ENCODE measurements at regions not wholly inside any gene's neighbourhood (a gene's known extent, or its start where the extent isn't known, plus 50 kb on each side); places are given as distances from the start of the nearest gene placed in this dataset.

GRCh38 chr18:55821219-55821618, 233.2 kb upstream of the TCF4 start:
- H3K36me3 ChIP-seq (ENCODE audit: control insufficient read depth, insufficient read depth, low read length), result no peaks in the 10 kb centered on the region
- 6% methylated on average over 2 of the region's 2 CpGs for WGBS (ENCODE audit: insufficient coverage, low coverage, missing lambda C conversion rate)
- H3K4me2 ChIP-seq (ENCODE audit: insufficient read depth, low read length), result no peak overlapping the region
- ATAC-seq, result no peak
- intact Hi-C loops (cut with micrococcal nuclease) (no loop called here), in situ Hi-C loops (cut with MboI) (no loop called here)
- H3K27me3 ChIP-seq (ENCODE audit: control insufficient read depth in 2 of 2, insufficient read depth in 2 of 2, low read length in 2 of 2), result no peaks in the 10 kb centered on the region
- no TSS peak for BruUV-seq (replicated peaks)
- CTCF ChIA-PET (ENCODE audit: low intra/inter-chr PET ratio), result no interaction called here
- no peak for DNase-seq (ENCODE audit: extremely low read depth in 1 of 4, low spot score in 3 of 4)
- POLR2A ChIA-PET, result no interaction called here
- H3K27ac ChIP-seq (ENCODE audit: extremely low read depth, low read depth, low read length), result no peak overlapping the region
- H3K9me3 ChIP-seq (replicated peaks; ENCODE audit: control insufficient read depth, insufficient read depth, low read depth, low read length), result no peaks in the 10 kb centered on the region
- H3K9ac ChIP-seq (ENCODE audit: insufficient read depth in 1 of 2, low read depth in 2 of 2, low read length in 2 of 2), result no peak overlapping the region
- H3K9me1 ChIP-seq (ENCODE audit: control insufficient read depth, insufficient read depth, low read length), result no peaks in the 10 kb centered on the region
- no peaks in the 10 kb centered on the region for H4K20me1 ChIP-seq (replicated peaks; ENCODE audit: control insufficient read depth, insufficient read depth, low read length)
- H3K4me3 ChIP-seq, result no peak overlapping the region
- H2AFZ ChIP-seq (ENCODE audit: low read depth, low read length), result no peak overlapping the region
- no peaks in the 10 kb centered on the region for H3K79me2 ChIP-seq (ENCODE audit: control insufficient read depth, insufficient read depth, low read length)
- no peaks in the 10 kb centered on the region for H3K4me1 ChIP-seq (replicated peaks in 1 of 2; ENCODE audit: control insufficient read depth in 2 of 2, insufficient read depth in 2 of 2, low read length in 2 of 2)
- FAIRE-seq, result no peak
- TF ChIP-seq SIN3B (IDR thresholded peaks at IDR 0.05; ENCODE audit: low read depth) (no peak), HDGF (IDR thresholded peaks at IDR 0.05) (no peak), ETV6 (IDR thresholded peaks at IDR 0.05; ENCODE audit: borderline replicate concordance in 1 of 2, low read depth in 2 of 2, low read length in 1 of 2) (no peak), ETV6 (CRISPR knock-in tag; IDR thresholded peaks at IDR 0.05; ENCODE audit: borderline replicate concordance) (no peak), GABPB2 (CRISPR knock-in tag; conservative IDR thresholded peaks at IDR 0.05) (no peak), ZFP30 (CRISPR knock-in tag; IDR thresholded peaks at IDR 0.05; ENCODE audit: borderline replicate concordance) (no peak), MBD2 (IDR thresholded peaks at IDR 0.05; ENCODE audit: borderline replicate concordance, low read depth) (no peak), PHB2 (IDR thresholded peaks at IDR 0.05; ENCODE audit: low read depth) (no peak), MYBL2 (IDR thresholded peaks at IDR 0.05; ENCODE audit: low read depth) (no peak), MYBL2 (CRISPR knock-in tag; IDR thresholded peaks at IDR 0.05; ENCODE audit: borderline replicate concordance) (no peak), MIER1 (IDR thresholded peaks at IDR 0.05; ENCODE audit: low read depth) (no peak), RHOXF2B (CRISPR knock-in tag; conservative IDR thresholded peaks at IDR 0.05) (no peak), CHD2 (IDR thresholded peaks at IDR 0.05; ENCODE audit: low read depth, low read length) (no peak)
- TF ChIP-seq, protein P1, sequence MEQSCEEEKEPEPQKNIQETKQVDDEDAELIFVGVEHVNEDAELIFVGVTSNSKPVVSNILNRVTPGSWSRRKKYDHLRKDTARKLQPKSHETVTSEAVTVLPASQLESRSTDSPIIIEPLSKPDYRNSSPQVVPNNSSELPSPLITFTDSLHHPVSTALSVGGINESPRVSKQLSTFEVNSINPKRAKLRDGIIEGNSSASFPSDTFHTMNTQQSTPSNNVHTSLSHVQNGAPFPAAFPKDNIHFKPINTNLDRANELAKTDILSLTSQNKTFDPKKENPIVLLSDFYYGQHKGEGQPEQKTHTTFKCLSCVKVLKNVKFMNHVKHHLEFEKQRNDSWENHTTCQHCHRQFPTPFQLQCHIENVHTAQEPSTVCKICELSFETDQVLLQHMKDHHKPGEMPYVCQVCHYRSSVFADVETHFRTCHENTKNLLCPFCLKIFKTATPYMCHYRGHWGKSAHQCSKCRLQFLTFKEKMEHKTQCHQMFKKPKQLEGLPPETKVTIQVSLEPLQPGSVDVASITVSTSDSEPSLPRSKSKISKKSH (CRISPR knock-in tag; IDR thresholded peaks at IDR 0.05), result no peak
- TF ChIP-seq, protein P2, sequence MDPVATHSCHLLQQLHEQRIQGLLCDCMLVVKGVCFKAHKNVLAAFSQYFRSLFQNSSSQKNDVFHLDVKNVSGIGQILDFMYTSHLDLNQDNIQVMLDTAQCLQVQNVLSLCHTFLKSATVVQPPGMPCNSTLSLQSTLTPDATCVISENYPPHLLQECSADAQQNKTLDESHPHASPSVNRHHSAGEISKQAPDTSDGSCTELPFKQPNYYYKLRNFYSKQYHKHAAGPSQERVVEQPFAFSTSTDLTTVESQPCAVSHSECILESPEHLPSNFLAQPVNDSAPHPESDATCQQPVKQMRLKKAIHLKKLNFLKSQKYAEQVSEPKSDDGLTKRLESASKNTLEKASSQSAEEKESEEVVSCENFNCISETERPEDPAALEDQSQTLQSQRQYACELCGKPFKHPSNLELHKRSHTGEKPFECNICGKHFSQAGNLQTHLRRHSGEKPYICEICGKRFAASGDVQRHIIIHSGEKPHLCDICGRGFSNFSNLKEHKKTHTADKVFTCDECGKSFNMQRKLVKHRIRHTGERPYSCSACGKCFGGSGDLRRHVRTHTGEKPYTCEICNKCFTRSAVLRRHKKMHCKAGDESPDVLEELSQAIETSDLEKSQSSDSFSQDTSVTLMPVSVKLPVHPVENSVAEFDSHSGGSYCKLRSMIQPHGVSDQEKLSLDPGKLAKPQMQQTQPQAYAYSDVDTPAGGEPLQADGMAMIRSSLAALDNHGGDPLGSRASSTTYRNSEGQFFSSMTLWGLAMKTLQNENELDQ (CRISPR knock-in tag; IDR thresholded peaks at IDR 0.05; ENCODE audit: borderline replicate concordance), result no peak
- TF ChIP-seq, protein P3, sequence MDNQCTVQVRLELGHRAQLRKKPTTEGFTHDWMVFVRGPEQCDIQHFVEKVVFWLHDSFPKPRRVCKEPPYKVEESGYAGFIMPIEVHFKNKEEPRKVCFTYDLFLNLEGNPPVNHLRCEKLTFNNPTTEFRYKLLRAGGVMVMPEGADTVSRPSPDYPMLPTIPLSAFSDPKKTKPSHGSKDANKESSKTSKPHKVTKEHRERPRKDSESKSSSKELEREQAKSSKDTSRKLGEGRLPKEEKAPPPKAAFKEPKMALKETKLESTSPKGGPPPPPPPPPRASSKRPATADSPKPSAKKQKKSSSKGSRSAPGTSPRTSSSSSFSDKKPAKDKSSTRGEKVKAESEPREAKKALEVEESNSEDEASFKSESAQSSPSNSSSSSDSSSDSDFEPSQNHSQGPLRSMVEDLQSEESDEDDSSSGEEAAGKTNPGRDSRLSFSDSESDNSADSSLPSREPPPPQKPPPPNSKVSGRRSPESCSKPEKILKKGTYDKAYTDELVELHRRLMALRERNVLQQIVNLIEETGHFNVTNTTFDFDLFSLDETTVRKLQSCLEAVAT (IDR thresholded peaks at IDR 0.05), result no peak
- TF ChIP-seq, protein P4, sequence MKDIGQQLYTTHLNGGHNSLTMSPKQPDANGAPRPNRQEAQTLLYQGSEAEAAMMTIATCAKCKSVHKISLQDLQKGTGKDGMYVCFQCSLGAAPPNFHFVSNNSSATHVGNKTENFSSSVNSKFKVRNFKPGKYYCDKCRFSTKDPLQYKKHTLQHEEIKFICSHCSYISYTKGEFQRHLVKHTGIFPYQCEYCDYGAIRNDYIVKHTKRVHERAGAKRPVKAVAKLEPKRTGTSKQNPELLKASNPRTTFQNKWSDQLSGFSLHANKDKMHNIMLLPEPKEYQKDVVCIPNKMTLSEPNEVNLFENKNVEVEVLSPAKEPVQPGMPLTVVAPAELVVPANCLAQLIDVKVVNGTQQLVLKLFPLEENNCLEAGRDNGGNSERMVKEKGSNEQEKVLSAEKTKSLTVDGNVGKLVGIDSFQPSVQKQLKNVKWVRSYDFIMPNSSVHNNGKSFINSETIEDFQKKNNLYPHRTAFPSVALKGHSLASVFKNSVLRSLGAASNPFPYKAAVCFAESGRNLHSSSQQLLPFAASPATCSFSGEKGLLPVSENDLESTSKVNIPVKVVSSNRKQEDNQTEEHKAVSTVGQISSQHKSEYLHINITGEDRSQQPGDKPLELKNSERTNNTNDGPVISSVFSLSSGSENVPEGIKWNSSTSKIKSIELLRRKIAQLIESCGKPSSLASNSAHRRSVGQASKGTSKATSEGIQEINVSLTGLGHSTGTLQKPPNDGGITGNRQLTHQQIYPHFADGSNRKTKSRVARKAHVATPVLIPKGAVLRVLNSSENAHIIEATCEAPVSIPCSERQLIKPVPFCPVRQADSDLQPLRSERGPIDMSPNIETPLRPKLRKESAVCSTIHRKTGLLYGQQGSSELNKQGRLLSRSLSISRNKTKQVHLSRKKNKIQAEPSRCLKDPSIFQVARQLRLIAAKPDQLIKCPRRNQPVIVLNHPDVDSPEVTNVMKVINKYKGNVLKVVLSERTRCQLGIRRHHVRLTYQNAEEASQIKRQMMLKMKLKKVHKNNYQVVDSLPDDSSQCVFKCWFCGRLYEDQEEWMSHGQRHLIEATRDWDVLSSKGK (CRISPR knock-in tag; IDR thresholded peaks at IDR 0.05), result no peak
